Retinal pigment epithelial cell (primary cell): ENCODE measurements at regions not wholly inside any gene's neighbourhood (a gene's known extent, or its start where the extent isn't known, plus 50 kb on each side); places are given as distances from the start of the nearest gene placed in this dataset.

Experiments
- DNase-seq: peaks from one replicate; pipeline ENCODE4 v3.0.0-alpha.2; 2010; ENCODE audit warnings: low read depth
- H3K4me3 ChIP-seq: 2 replicates; pipeline ENCODE4 v1.5.1; 2011; ENCODE audit warnings: mild to moderate bottlenecking, low read length, control low read depth, moderate library complexity
- CTCF ChIP-seq: conservative IDR thresholded peaks from 2 replicates; pipeline ENCODE4 v1.5.1; 2011; ENCODE audit warnings: low read depth, low read length, control low read depth, inconsistent platforms

- TF ChIP-seq CTCF, result no peak
- DNase-seq, result no peak
- no peak overlapping the region for H3K4me3 ChIP-seq
These were observed 108.2 kb upstream of the TMPRSS2 start for GRCh38 chr21:41616031-41616591.

- peak; percentile 85 for DNase-seq
- no peak for TF ChIP-seq CTCF
- no peak overlapping the region for H3K4me3 ChIP-seq
These were observed 107.7 kb upstream of the TMPRSS2 start for GRCh38 chr21:41615613-41616012.

GRCh38 chr21:41614511-41614910 is 106.6 kb upstream of the TMPRSS2 start:
- no peak for DNase-seq
- H3K4me3 ChIP-seq, result no peak overlapping the region
- no peak for TF ChIP-seq CTCF

GRCh38 chr21:41613533-41613909 is 105.6 kb upstream of the TMPRSS2 start:
- no peak for TF ChIP-seq CTCF
- H3K4me3 ChIP-seq, result no peak overlapping the region
- DNase-seq, result no peak

GRCh38 chr21:41612674-41613532 is 104.9 kb upstream of the TMPRSS2 start:
- peak; percentile 79 for TF ChIP-seq CTCF
- H3K4me3 ChIP-seq, result no peak overlapping the region
- peak; percentile 93 for DNase-seq

GRCh38 chr21:41611966-41612606 is 104.1 kb upstream of the TMPRSS2 start:
- no peak for DNase-seq
- no peak overlapping the region for H3K4me3 ChIP-seq
- TF ChIP-seq CTCF, result peak; percentile 49
